ENCODE measurements at regions not wholly inside any gene's neighbourhood (a gene's known extent, or its start where the extent isn't known, plus 50 kb on each side); places are given as distances from the start of the nearest gene placed in this dataset.

DNA sequence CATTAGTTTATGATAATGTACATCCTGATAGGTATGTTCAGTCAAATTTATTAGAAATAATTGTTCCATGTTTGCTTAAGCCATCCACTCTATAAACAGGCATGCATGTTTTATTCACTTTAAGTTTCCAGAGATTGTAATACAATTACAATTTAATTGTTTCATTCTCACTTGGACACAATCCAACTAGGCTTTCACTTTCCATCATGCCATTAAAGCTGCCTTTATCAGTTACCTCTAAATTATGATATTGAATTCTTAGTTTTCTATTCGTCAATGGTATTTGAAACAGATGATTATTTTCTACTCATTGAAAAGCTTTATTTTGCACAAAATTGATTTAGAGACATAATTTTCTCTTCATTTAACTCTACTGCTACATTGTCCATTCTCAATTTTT, 1196.3 kb downstream of the RAPGEF2 start:
- TF ChIP-seq, protein P1, sequence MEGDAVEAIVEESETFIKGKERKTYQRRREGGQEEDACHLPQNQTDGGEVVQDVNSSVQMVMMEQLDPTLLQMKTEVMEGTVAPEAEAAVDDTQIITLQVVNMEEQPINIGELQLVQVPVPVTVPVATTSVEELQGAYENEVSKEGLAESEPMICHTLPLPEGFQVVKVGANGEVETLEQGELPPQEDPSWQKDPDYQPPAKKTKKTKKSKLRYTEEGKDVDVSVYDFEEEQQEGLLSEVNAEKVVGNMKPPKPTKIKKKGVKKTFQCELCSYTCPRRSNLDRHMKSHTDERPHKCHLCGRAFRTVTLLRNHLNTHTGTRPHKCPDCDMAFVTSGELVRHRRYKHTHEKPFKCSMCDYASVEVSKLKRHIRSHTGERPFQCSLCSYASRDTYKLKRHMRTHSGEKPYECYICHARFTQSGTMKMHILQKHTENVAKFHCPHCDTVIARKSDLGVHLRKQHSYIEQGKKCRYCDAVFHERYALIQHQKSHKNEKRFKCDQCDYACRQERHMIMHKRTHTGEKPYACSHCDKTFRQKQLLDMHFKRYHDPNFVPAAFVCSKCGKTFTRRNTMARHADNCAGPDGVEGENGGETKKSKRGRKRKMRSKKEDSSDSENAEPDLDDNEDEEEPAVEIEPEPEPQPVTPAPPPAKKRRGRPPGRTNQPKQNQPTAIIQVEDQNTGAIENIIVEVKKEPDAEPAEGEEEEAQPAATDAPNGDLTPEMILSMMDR (IDR thresholded peaks at IDR 0.05; ENCODE audit: borderline replicate concordance, extremely low read depth, low read length, poor library complexity, severe bottlenecking) = no peak
- no peak for TF ChIP-seq EZH2 (IDR thresholded peaks at IDR 0.05; ENCODE audit: borderline replicate concordance, low read depth, low read length, severe bottlenecking)
